ENCODE measurements at regions not wholly inside any gene's neighbourhood (a gene's known extent, or its start where the extent isn't known, plus 50 kb on each side); places are given as distances from the start of the nearest gene placed in this dataset.

- no peak for TF ChIP-seq CTCF (IDR thresholded peaks at IDR 0.05)
- intact Hi-C loops (cut with DNase I), result no loop called here
- Histone ChIP-seq H3K4me1 (peaks cover 63% of the 10 kb centered on the region), H3K4me3 (no peak overlapping the region), H3K27me3 (no peaks in the 10 kb centered on the region), H3K36me3 (no peaks in the 10 kb centered on the region), H3K9me3 (no peaks in the 10 kb centered on the region), H3K27ac (no peak overlapping the region)
- no peak for DNase-seq
- no peak for ATAC-seq
Observed at GRCh38 chr1:58901008-58901407, 117.2 kb upstream of the JUN start.

GRCh38 chr1:58902830-58903513 lies 119.1 kb upstream of the JUN start:
- ATAC-seq (no peak), DNase-seq (no peak)
- H3K27ac ChIP-seq, result peak overlapping the region; percentile 98
- H3K9me3 ChIP-seq, result no peaks in the 10 kb centered on the region
- H3K4me3 ChIP-seq, result peak overlapping the region; percentile 66
- peaks cover 43% of the 10 kb centered on the region for H3K4me1 ChIP-seq
- intact Hi-C loops (cut with DNase I), result no loop called here
- no peak for TF ChIP-seq CTCF (IDR thresholded peaks at IDR 0.05)
- no peaks in the 10 kb centered on the region for H3K36me3 ChIP-seq
- no peaks in the 10 kb centered on the region for H3K27me3 ChIP-seq

GRCh38 chr1:58903514-58904298 lies 119.9 kb upstream of the JUN start:
- Histone ChIP-seq H3K4me3 (peak overlapping the region; percentile 66), H3K4me1 (peaks cover 36% of the 10 kb centered on the region), H3K9me3 (no peaks in the 10 kb centered on the region), H3K36me3 (no peaks in the 10 kb centered on the region), H3K27me3 (no peaks in the 10 kb centered on the region), H3K27ac (peak overlapping the region; percentile 98)
- peak; percentile 97 for ATAC-seq
- DNase-seq, result peak; percentile 98
- intact Hi-C loops (cut with DNase I), result no loop called here
- TF ChIP-seq CTCF (IDR thresholded peaks at IDR 0.05), result peak; percentile 12

- no peak for DNase-seq
- H3K36me3 ChIP-seq, result no peaks in the 10 kb centered on the region
- ATAC-seq, result no peak
- intact Hi-C loops (cut with DNase I), result no loop called here
- TF ChIP-seq CTCF (IDR thresholded peaks at IDR 0.05), result no peak
- no peaks in the 10 kb centered on the region for H3K9me3 ChIP-seq
- H3K4me3 ChIP-seq, result peak overlapping the region; percentile 66
- H3K27me3 ChIP-seq, result no peaks in the 10 kb centered on the region
- H3K27ac ChIP-seq, result peak overlapping the region; percentile 98
- peaks cover 28% of the 10 kb centered on the region for H3K4me1 ChIP-seq
Observed at GRCh38 chr1:58904299-58905125, 120.7 kb upstream of the JUN start.

- H3K27ac ChIP-seq, result no peak overlapping the region
- intact Hi-C loops (cut with DNase I), result no loop called here
- no peak for ATAC-seq
- no peaks in the 10 kb centered on the region for H3K36me3 ChIP-seq
- peaks cover 22% of the 10 kb centered on the region for H3K4me1 ChIP-seq
- H3K27me3 ChIP-seq, result no peaks in the 10 kb centered on the region
- no peak overlapping the region for H3K4me3 ChIP-seq
- DNase-seq, result no peak
- no peak for TF ChIP-seq CTCF (IDR thresholded peaks at IDR 0.05)
- no peaks in the 10 kb centered on the region for H3K9me3 ChIP-seq
Observed at GRCh38 chr1:58905126-58905490, 121.3 kb upstream of the JUN start.
